K562 (cell line): ENCODE measurements at regions not wholly inside any gene's neighbourhood (a gene's known extent, or its start where the extent isn't known, plus 50 kb on each side); places are given as distances from the start of the nearest gene placed in this dataset.

Source experiments
- ATAC-seq: fragments of 200-7000 bp; cut with Tn5 transposase; 3 replicates; pipeline ENCODE4 v1.9.1; 2020; ENCODE audit warnings: moderate library complexity
- BruUV-seq: library from RNA; stranded (reverse); fragments of 400-500 nt; replicated peaks from 2 replicates; lab custom pipeline; 2021; lab: Mats Ljungman, UMichigan
- CTCF ChIA-PET: fragments of 300-600 bp; formaldehyde crosslinking; extraction: SDS; loops from one replicate; lab custom pipeline; 2021; ENCODE audit warnings: low intra/inter-chr PET ratio; lab: Yijun Ruan, JAX
- POLR2A ChIA-PET: fragments of 300-600, 350-650 bp; sonication (Branson Sonifier 250); formaldehyde crosslinking; extraction: SDS; loops from one replicate; lab custom pipeline; 2021; ENCODE audit warnings: antibody characterized with exemption, inconsistent platforms; lab: Yijun Ruan, JAX
- DNase-seq, 4 experiments: peaks; one replicate each; pipeline versions ENCODE4 v3.0.0 to v3.0.0-alpha.2; 2011 to 2018; ENCODE audit warnings: low spot score in 3 of 4, mixed read lengths in 3 of 4; ENCODE audit errors: extremely low read depth in 1 of 4
- FAIRE-seq: peaks from 2 replicates; lab custom pipeline; 2011; peaks lifted over from hg19 to GRCh38; lab: Jason Lieb, UNC
- H2AFZ ChIP-seq: 2 replicates; pipeline ENCODE4 v1.6.0; 2011; ENCODE audit warnings: low read depth, low read length, control low read depth, inconsistent platforms
- H3K27ac ChIP-seq: fragments of 200-600 bp; 3 replicates; pipeline ENCODE4 v1.8.0; 2011; ENCODE audit warnings: low read depth, mild to moderate bottlenecking, control low read depth, inconsistent platforms, low read length, moderate library complexity, mixed read lengths; ENCODE audit errors: extremely low read depth
- H3K27me3 ChIP-seq, 2 experiments: fragments of 300-600 bp in 1 of 2; 2 replicates in 1 of 2; 3 replicates in 1 of 2; pipeline versions ENCODE4 v1.6.0 to v1.8.0; 2011; ENCODE audit warnings: inconsistent platforms in 2 of 2, low read length in 2 of 2, mild to moderate bottlenecking in 1 of 2, mixed read lengths in 1 of 2, moderate library complexity in 1 of 2; ENCODE audit not compliant: control insufficient read depth in 2 of 2, insufficient read depth in 2 of 2
- H3K36me3 ChIP-seq: fragments of 300-600 bp; 3 replicates; pipeline ENCODE4 v1.8.0; 2011; ENCODE audit warnings: mild to moderate bottlenecking, low read length, inconsistent platforms; ENCODE audit not compliant: control insufficient read depth, insufficient read depth
- H3K4me1 ChIP-seq, 2 experiments: fragments of 200-600 bp in 1 of 2; replicated peaks in 1 of 2; 2 replicates in 1 of 2; 3 replicates in 1 of 2; pipeline versions ENCODE4 v1.5.1 to v1.8.0; 2011; ENCODE audit warnings: inconsistent platforms in 2 of 2, low read length in 2 of 2, mild to moderate bottlenecking in 1 of 2, mixed read lengths in 1 of 2, moderate library complexity in 1 of 2; ENCODE audit not compliant: control insufficient read depth in 2 of 2, insufficient read depth in 2 of 2
- H3K4me2 ChIP-seq: 2 replicates; pipeline ENCODE4 v1.6.1; 2011; ENCODE audit warnings: low read length, control low read depth, inconsistent platforms, mixed read lengths; ENCODE audit not compliant: insufficient read depth
- H3K4me3 ChIP-seq: fragments of 200-600 bp; sonication (generic), shearing (Covaris generic); 2 replicates; pipeline ENCODE4 v1.5.1; 2016; ENCODE audit warnings: control low read depth, inconsistent platforms
- H3K79me2 ChIP-seq: fragments of 200-600 bp; 3 replicates; pipeline ENCODE4 v1.8.0; 2011; ENCODE audit warnings: low read length, inconsistent platforms; ENCODE audit not compliant: control insufficient read depth, insufficient read depth
- H3K9ac ChIP-seq, 2 experiments: 2 replicates each; pipeline versions ENCODE4 v1.6.0 to v1.6.1; 2011; ENCODE audit warnings: low read depth in 2 of 2, low read length in 2 of 2, control low read depth in 1 of 2, inconsistent platforms in 1 of 2, mild to moderate bottlenecking in 1 of 2, mixed read lengths in 1 of 2; ENCODE audit not compliant: insufficient read depth in 1 of 2
- H3K9me1 ChIP-seq: one replicate; pipeline ENCODE4 v1.6.0; 2011; ENCODE audit warnings: inconsistent platforms, mild to moderate bottlenecking, low read length, moderate library complexity; ENCODE audit not compliant: control insufficient read depth, insufficient read depth
- H3K9me3 ChIP-seq: replicated peaks from 2 replicates; pipeline ENCODE4 v1.5.1; 2011; ENCODE audit warnings: low read depth, low read length, inconsistent platforms; ENCODE audit not compliant: control insufficient read depth, insufficient read depth
- H4K20me1 ChIP-seq: replicated peaks from 2 replicates; pipeline ENCODE4 v1.6.1; 2011; ENCODE audit warnings: low read length, inconsistent platforms, mixed read lengths; ENCODE audit not compliant: control insufficient read depth, insufficient read depth
- EWSR1 ChIP-seq: fragments of 450-650 bp; IDR thresholded peaks from 2 replicates; pipeline ENCODE4 v1.6.1; 2018; ENCODE audit warnings: borderline replicate concordance, mild to moderate bottlenecking, low read depth, moderate library complexity; ENCODE audit not compliant: partially characterized antibody
- HMG20A ChIP-seq: fragments of 450-650 bp; formaldehyde crosslinking; conservative IDR thresholded peaks from 2 replicates; pipeline ENCODE4 v1.4.0; 2020; ENCODE audit warnings: mild to moderate bottlenecking, mixed read lengths
- SLC30A9 ChIP-seq: fragments of 250-450 bp; sonication (Bioruptor Pico); IDR thresholded peaks from 2 replicates; pipeline ENCODE4 v1.8.0; 2022; ENCODE audit warnings: mild to moderate bottlenecking, moderate library complexity
- TAF1 ChIP-seq: IDR thresholded peaks from 2 replicates; pipeline ENCODE4 v1.6.1; 2011; ENCODE audit warnings: mild to moderate bottlenecking, low read length, moderate library complexity; ENCODE audit not compliant: insufficient read depth, control insufficient read depth, severe bottlenecking; ENCODE audit errors: extremely low read depth
- WHSC1 ChIP-seq: IDR thresholded peaks from one replicate; pipeline ENCODE4 v1.6.1; 2012; ENCODE audit warnings: low read length, control low read depth, inconsistent platforms
- ZFP30 ChIP-seq: fragments of 250-450 bp; sonication (Bioruptor Pico); IDR thresholded peaks from 2 replicates; pipeline ENCODE4 v1.8.0; 2022; ENCODE audit warnings: moderate library complexity, mild to moderate bottlenecking, inconsistent platforms, borderline replicate concordance
- ZNF561 ChIP-seq: fragments of 450-650 bp; formaldehyde crosslinking; conservative IDR thresholded peaks from 2 replicates; pipeline ENCODE4 v1.4.0; 2020; ENCODE audit warnings: mild to moderate bottlenecking, moderate library complexity
- ZZZ3 ChIP-seq: fragments of 450-650 bp; IDR thresholded peaks from 2 replicates; pipeline ENCODE4 v1.6.1; 2016; ENCODE audit warnings: antibody characterized with exemption, mild to moderate bottlenecking, moderate library complexity
- WGBS: fragments of 100-300 bp; shearing (Covaris generic); methylation state at CpG from one replicate; pipeline ENCODE4 v1.1.6; 2016; ENCODE audit warnings: low coverage, mixed read lengths; ENCODE audit not compliant: insufficient coverage; ENCODE audit errors: missing lambda C conversion rate; 5-methylcytosine and 5-hydroxymethylcytosine counted together
- in situ Hi-C: fragments of 300-500 bp; cut with MboI; formaldehyde crosslinking; loops from 4 replicates; pipeline ENCODE4 v1.15.0; 2018; ENCODE audit warnings: inconsistent platforms, mixed read lengths
- intact Hi-C: fragments of 100-400 bp; cut with micrococcal nuclease; formaldehyde crosslinking; loops from 2 replicates; pipeline ENCODE4 v1.14.2; 2022
- TF ChIP-seq, protein P1 (sequence below): fragments of 450-650 bp; formaldehyde crosslinking; IDR thresholded peaks from 2 replicates; pipeline ENCODE4 v1.4.0; 2022; ENCODE audit warnings: mild to moderate bottlenecking, moderate library complexity
- TF ChIP-seq, protein P2 (sequence below): fragments of 250-450 bp; sonication (Bioruptor Pico); IDR thresholded peaks from 2 replicates; pipeline ENCODE4 v1.5.0; 2021

DNA sequence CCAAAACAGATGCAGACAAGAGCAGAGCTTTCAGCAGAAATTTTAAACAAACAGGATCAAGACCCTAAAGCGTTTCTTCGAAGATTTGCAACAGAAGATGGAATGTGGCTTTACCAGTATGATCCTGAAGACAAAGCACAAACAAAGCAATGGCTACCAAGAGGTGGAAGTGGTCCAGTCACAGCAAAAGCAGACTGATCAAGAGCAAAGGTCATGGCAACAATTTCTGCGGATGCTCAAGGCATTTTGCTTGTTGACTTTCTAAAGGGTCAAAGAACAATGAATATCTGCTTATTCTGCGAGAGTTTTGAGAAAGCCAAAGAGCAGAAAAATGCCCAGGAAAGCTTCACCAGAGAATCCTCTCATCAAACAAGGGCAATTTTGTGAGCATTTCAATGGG, 130.4 kb downstream of the MBL2 start:
- Histone ChIP-seq H3K79me2 (no peaks in the 10 kb centered on the region), H3K36me3 (no peaks in the 10 kb centered on the region), H3K4me2 (no peak overlapping the region), H3K4me3 (no peak overlapping the region), H4K20me1 (no peaks in the 10 kb centered on the region), H3K27me3 (no peaks in the 10 kb centered on the region), H3K9ac (no peak overlapping the region), H3K9me1 (no peaks in the 10 kb centered on the region), H2AFZ (no peak overlapping the region), H3K27ac (no peak overlapping the region), H3K9me3 (no peaks in the 10 kb centered on the region)
- intact Hi-C loops = loop anchor here (10.0 kb wide), 1 partner anchor 83 kb away; no protein-coding TSS in a partner anchor
- DNase-seq = no peak
- POLR2A ChIA-PET = no interaction called here
- ATAC-seq = no peak
- CTCF ChIA-PET = no interaction called here
- FAIRE-seq = no peak
- TF ChIP-seq ZFP30 (CRISPR knock-in tag) = no peak
- TF ChIP-seq SLC30A9 (CRISPR knock-in tag) = no peak
- no peak for TF ChIP-seq ZNF561
- TF ChIP-seq HMG20A (CRISPR knock-in tag) = no peak
- TF ChIP-seq, protein P1, sequence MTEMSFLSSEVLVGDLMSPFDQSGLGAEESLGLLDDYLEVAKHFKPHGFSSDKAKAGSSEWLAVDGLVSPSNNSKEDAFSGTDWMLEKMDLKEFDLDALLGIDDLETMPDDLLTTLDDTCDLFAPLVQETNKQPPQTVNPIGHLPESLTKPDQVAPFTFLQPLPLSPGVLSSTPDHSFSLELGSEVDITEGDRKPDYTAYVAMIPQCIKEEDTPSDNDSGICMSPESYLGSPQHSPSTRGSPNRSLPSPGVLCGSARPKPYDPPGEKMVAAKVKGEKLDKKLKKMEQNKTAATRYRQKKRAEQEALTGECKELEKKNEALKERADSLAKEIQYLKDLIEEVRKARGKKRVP (CRISPR knock-in tag) = no peak
- TF ChIP-seq, protein P2, sequence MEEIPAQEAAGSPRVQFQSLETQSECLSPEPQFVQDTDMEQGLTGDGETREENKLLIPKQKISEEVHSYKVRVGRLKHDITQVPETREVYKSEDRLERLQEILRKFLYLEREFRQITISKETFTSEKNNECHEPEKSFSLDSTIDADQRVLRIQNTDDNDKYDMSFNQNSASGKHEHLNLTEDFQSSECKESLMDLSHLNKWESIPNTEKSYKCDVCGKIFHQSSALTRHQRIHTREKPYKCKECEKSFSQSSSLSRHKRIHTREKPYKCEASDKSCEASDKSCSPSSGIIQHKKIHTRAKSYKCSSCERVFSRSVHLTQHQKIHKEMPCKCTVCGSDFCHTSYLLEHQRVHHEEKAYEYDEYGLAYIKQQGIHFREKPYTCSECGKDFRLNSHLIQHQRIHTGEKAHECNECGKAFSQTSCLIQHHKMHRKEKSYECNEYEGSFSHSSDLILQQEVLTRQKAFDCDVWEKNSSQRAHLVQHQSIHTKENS (CRISPR knock-in tag) = no peak
- TF ChIP-seq ZZZ3 = no peak
- no peak for TF ChIP-seq WHSC1
- no peak for TF ChIP-seq EWSR1
- no peak for TF ChIP-seq TAF1
- TF ChIP-seq, all 486 proteins: peak for 0
- WGBS = 2% methylated on average over 4 of the region's 4 CpGs
- no TSS peak for BruUV-seq
- no peaks in the 10 kb centered on the region for H3K4me1 ChIP-seq
- in situ Hi-C loops = no loop called here
